BLaER1 treated with 17β-estradiol and CSF1 and Interleukin-3, amounts not matched to agents 10 nM and 100 nM (cell line): ENCODE measurements at regions not wholly inside any gene's neighbourhood (a gene's known extent, or its start where the extent isn't known, plus 50 kb on each side); places are given as distances from the start of the nearest gene placed in this dataset.

ENCODE experiments used
- H3K27ac ChIP-seq, 11 experiments: shearing (Covaris generic); formaldehyde crosslinking; 2 replicates each; pipeline ENCODE4 v1.8.1; 2022
- H3K27me3 ChIP-seq, 11 experiments: shearing (Covaris generic); formaldehyde crosslinking; 2 replicates each; pipeline ENCODE4 v1.8.1; 2022
- H3K36me3 ChIP-seq, 11 experiments: shearing (Covaris generic); formaldehyde crosslinking; 2 replicates each; pipeline ENCODE4 v1.8.1; 2022
- H3K4me1 ChIP-seq, 10 experiments: shearing (Covaris generic); formaldehyde crosslinking; 2 replicates each; pipeline ENCODE4 v1.8.1; 2022
- H3K4me2 ChIP-seq, 11 experiments: shearing (Covaris generic); formaldehyde crosslinking; 2 replicates each; pipeline ENCODE4 v1.8.1; 2022
- H3K4me3 ChIP-seq, 10 experiments: shearing (Covaris generic); formaldehyde crosslinking; 2 replicates each; pipeline ENCODE4 v1.8.1; 2022
- H3K9ac ChIP-seq, 11 experiments: shearing (Covaris generic); formaldehyde crosslinking; 2 replicates each; pipeline ENCODE4 v1.8.1; 2022
- H3K9me3 ChIP-seq, 11 experiments: shearing (Covaris generic); formaldehyde crosslinking; replicated peaks in 1 of 11; 2 replicates each; pipeline ENCODE4 v1.8.1; 2022
- H4K20me1 ChIP-seq, 11 experiments: shearing (Covaris generic); formaldehyde crosslinking; 2 replicates each; pipeline ENCODE4 v1.8.1; 2022
- Cebpa-rat ChIP-seq, 11 experiments: shearing (Covaris generic); IDR thresholded peaks; 2 replicates each; pipeline ENCODE4 v1.8.1; 2022

DNA sequence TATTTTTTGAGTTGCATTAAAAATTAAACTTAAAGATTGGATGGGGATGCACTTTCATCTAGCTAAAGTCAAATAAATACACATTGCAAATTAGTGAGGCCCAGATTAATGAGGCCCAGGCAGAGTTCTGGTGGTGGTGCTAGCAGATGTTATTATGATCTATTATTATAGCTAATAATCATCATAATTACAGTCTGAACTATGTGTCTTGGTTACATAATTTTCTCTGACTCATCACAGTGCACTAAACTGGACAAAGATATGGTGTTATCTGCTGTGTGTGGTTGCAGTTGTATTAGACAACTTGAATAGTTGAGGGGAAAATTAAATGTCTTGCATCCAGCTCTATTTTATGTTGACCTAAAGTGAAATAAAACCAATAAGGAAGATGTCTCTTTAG, 568.8 kb downstream of the TLR4 start:
- Histone ChIP-seq H3K9me3 (no peaks in the 10 kb centered on the region), H3K4me1 (no peaks in the 10 kb centered on the region), H3K4me3 (no peak overlapping the region), H3K27me3 (no peaks in the 10 kb centered on the region), H3K36me3 (no peaks in the 10 kb centered on the region), H3K4me2 (no peak overlapping the region), H4K20me1 (no peaks in the 10 kb centered on the region), H3K27ac (no peak overlapping the region), H3K9ac (no peak overlapping the region)
- no peak for TF ChIP-seq Cebpa-rat (IDR thresholded peaks at IDR 0.05)

DNA sequence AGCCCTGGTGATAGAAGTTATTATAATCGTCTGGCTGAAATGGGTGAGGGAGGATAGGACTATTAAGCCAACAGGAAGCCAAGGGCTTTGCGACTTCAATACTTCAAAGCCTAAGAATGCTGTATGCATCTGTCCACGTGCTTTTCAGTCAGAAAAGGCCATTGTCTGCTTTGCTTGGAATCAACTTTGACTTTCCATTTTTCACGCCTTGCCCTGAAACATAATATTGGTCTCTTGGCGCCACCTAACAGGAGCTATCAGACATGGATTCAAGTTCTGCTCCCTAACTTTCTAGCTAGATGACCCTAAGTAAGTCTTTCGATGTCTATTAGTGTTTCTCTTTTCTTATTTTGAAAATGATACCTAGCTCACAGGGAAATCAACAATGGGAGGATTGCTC, 572.6 kb downstream of the TLR4 start:
- Histone ChIP-seq H3K27me3 (no peaks in the 10 kb centered on the region), H3K9ac (no peak overlapping the region)

DNA sequence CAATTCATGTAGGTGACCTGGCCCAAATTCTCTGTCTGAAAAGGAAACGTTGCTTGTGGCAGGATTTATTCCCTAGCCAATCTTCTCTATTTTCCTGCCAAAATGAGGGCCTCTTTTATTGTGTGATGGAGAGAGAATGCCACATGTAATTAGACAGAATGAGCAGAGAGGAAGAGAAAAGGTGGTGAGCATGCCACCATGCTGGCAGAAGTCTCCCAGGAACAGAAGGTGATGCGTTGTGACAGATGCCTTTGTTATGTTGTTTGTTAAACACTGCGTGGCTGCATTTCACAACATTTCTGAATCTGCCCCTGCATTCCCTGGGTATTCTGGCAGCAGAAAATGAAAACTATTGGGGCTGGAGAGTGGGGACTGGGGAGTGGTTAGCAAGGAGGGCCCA, 577.6 kb downstream of the TLR4 start:
- H3K27ac ChIP-seq: no peak overlapping the region

More for the DNA sequence above, 572.6 kb downstream of the TLR4 start:
- Histone ChIP-seq H4K20me1 (no peaks in the 10 kb centered on the region), H3K27ac (no peak overlapping the region), H3K4me3 (no peak overlapping the region), H3K4me2 (no peak overlapping the region), H3K4me1 (no peaks in the 10 kb centered on the region), H3K36me3 (no peaks in the 10 kb centered on the region), H3K9me3 (no peaks in the 10 kb centered on the region)
- TF ChIP-seq Cebpa-rat (IDR thresholded peaks at IDR 0.05): no peak

DNA sequence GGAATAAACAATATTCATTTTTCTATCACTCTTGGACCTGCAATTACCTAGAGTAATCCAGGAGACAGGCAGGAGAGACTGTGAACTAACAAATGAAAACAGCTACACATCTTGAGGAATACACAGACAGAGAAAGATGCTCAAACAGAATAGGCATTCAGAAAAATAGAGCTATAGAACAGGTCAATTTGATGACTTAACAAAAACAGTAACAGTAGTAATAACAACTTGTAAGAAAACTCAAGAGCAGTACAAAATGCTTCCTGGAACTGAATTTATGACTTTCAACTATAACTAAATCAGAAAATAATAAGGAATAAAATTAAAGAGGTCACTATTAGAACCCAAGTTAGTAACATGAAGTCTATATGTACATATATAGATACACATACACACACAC, 579.3 kb downstream of the TLR4 start:
- no peaks in the 10 kb centered on the region for H3K36me3 ChIP-seq
- H3K27ac ChIP-seq: no peak overlapping the region
- peaks cover 0 to 3% (median under 1%) of the 10 kb centered on the region in 10 experiments; a peak in 4 of 20 replicates for H3K4me1 ChIP-seq
- TF ChIP-seq Cebpa-rat (IDR thresholded peaks at IDR 0.05): no peak
- no peak overlapping the region for H3K4me2 ChIP-seq
- no peaks in the 10 kb centered on the region for H4K20me1 ChIP-seq
- no peaks in the 10 kb centered on the region for H3K27me3 ChIP-seq
- H3K9ac ChIP-seq: no peak overlapping the region
- no peak overlapping the region for H3K4me3 ChIP-seq
- H3K9me3 ChIP-seq: no peaks in the 10 kb centered on the region

More for the DNA sequence above, 577.6 kb downstream of the TLR4 start:
- Histone ChIP-seq H4K20me1 (no peaks in the 10 kb centered on the region), H3K9me3 (no peaks in the 10 kb centered on the region), H3K4me3 (no peak overlapping the region), H3K4me1 (no peaks in the 10 kb centered on the region), H3K4me2 (no peak overlapping the region), H3K9ac (no peak overlapping the region), H3K36me3 (no peaks in the 10 kb centered on the region), H3K27me3 (no peaks in the 10 kb centered on the region)
- no peak for TF ChIP-seq Cebpa-rat (IDR thresholded peaks at IDR 0.05)

DNA sequence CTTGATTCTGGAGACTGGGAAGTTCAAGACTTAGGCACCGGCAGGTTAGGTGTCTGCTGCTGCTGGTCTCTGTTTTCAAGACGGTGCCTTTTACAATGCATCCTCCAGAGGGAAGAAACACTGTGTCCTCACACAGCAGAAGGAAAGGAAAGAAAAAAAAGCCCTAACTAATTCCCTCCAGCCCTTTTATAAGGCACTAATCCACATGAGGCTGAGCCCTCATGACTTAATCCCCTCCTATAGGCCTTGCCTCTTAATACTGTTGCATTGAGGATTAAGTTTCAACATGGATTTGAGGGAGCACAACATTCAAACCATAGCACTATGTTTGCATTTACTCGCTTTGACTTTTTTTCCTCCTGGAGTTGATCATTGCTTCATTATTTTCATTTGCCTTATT, 585.9 kb downstream of the TLR4 start:
- TF ChIP-seq Cebpa-rat (IDR thresholded peaks at IDR 0.05): no peak
- Histone ChIP-seq H3K4me3 (no peak overlapping the region), H3K9ac (no peak overlapping the region), H3K9me3 (no peaks in the 10 kb centered on the region), H3K27ac (no peak overlapping the region), H3K4me1 (peaks cover 0 to 13% (median 2%) of the 10 kb centered on the region in 10 experiments; a peak in 5 of 20 replicates), H3K36me3 (no peaks in the 10 kb centered on the region), H3K4me2 (no peak overlapping the region), H3K27me3 (no peaks in the 10 kb centered on the region), H4K20me1 (no peaks in the 10 kb centered on the region)

DNA sequence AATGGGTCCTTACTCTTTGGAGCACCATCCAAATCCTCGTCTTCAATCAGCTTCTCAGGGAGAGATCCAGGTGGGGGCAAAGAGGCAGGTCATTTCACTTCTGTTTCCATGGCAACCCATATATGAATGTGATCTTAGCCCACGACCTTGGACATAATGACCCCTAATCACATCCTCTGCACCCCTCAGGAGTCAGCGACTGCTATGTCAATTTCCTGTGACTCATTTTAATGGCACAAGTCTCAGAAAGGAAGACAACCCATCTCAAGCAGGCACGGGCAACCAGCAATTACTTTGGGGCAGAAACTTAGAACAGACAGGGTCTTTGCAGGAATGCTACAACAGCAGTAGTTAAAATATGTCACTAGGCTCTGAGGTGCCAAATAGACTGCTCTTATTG, 591.2 kb downstream of the TLR4 start:
- Histone ChIP-seq H3K4me1 (peaks cover 0 to 5% (median 0%) of the 10 kb centered on the region in 10 experiments; a peak in 1 of 20 replicates), H3K27me3 (no peaks in the 10 kb centered on the region), H3K9ac (no peak overlapping the region), H3K27ac (no peak overlapping the region), H3K4me2 (no peak overlapping the region), H3K36me3 (no peaks in the 10 kb centered on the region), H3K4me3 (no peak overlapping the region), H3K9me3 (no peaks in the 10 kb centered on the region), H4K20me1 (no peaks in the 10 kb centered on the region)
- no peak for TF ChIP-seq Cebpa-rat (IDR thresholded peaks at IDR 0.05)

DNA sequence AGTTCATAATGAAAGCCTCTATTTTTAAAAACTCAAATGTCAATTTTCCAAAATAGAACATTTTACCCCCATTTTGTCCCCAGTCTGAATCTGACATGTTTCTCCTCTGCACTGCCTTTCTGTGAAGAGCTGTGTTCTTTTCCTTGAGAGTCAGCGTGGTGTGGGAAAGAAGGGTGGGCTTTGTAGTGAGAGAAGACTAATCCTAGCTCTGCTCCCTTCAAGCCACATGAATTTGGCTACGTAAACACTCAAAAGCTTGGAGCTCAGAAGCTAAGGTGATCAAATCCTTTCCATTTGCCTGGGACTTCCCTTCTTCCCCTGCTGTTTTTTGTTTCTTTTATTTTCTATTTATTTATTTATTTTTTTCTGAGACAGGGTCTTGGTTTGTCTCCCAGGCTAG, 598.5 kb downstream of the TLR4 start:
- H3K4me1 ChIP-seq: peaks cover 0 to 5% (median 0%) of the 10 kb centered on the region in 10 experiments; a peak in 1 of 20 replicates
- no peak overlapping the region for H3K27ac ChIP-seq
- no peak overlapping the region for H3K4me2 ChIP-seq
- H3K9ac ChIP-seq: no peak overlapping the region
- no peak overlapping the region for H3K4me3 ChIP-seq
- TF ChIP-seq Cebpa-rat (IDR thresholded peaks at IDR 0.05): no peak
- no peaks in the 10 kb centered on the region for H4K20me1 ChIP-seq
- no peaks in the 10 kb centered on the region for H3K9me3 ChIP-seq
- no peaks in the 10 kb centered on the region for H3K27me3 ChIP-seq
- H3K36me3 ChIP-seq: no peaks in the 10 kb centered on the region

DNA sequence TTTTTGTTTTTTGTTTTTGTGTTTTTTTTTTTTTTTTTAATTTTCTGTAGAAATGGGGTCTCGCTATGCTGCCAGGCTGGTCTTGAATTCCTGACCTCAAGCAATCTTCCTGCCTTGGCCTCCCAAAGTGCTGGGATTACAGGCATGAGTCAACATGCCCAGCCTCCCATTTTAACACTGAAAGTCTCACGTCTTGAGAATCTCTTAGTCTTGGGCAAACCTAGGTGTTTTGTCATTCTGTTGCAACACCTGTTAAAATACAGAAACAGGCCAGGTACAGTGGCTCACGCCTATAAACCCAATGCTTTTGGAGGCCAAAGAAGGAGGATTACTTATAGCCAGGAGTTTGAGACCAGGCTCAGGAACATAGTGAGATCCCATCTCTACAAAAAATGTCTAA, 599.0 kb downstream of the TLR4 start:
- no peak overlapping the region for H3K9ac ChIP-seq
- no peaks in the 10 kb centered on the region for H3K27me3 ChIP-seq
- no peaks in the 10 kb centered on the region for H3K9me3 ChIP-seq
- H4K20me1 ChIP-seq: no peaks in the 10 kb centered on the region
- H3K27ac ChIP-seq: no peak overlapping the region
- H3K4me1 ChIP-seq: peaks cover 0 to 5% (median 0%) of the 10 kb centered on the region in 10 experiments; a peak in 1 of 20 replicates
- no peak overlapping the region for H3K4me3 ChIP-seq
- H3K36me3 ChIP-seq: no peaks in the 10 kb centered on the region
- no peak for TF ChIP-seq Cebpa-rat (IDR thresholded peaks at IDR 0.05)
- H3K4me2 ChIP-seq: no peak overlapping the region

DNA sequence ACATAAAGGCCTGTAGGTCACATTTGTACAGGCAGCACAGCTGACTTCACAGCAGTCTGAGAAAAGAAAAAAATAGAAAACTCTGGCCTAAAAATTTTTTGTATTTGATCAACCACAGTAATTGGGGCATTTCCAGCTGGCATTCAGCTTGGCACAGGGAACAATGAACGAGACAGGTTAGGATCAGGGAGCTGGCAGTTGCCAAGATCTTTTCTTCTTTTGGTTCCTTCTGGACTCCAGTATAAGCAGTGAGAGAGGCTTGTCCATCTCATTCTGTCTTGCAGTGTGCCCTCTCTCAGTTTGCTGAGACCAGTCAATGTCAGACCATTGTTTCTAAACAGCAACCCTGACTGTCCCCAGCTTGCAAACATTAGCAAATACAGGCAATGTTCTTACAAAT, 601.1 kb downstream of the TLR4 start:
- Histone ChIP-seq H3K4me1 (no peaks in the 10 kb centered on the region), H3K27ac (no peak overlapping the region), H3K4me3 (no peak overlapping the region), H3K36me3 (no peaks in the 10 kb centered on the region), H4K20me1 (no peaks in the 10 kb centered on the region), H3K27me3 (no peaks in the 10 kb centered on the region), H3K4me2 (no peak overlapping the region), H3K9ac (no peak overlapping the region), H3K9me3 (no peaks in the 10 kb centered on the region)
- TF ChIP-seq Cebpa-rat (IDR thresholded peaks at IDR 0.05): no peak

DNA sequence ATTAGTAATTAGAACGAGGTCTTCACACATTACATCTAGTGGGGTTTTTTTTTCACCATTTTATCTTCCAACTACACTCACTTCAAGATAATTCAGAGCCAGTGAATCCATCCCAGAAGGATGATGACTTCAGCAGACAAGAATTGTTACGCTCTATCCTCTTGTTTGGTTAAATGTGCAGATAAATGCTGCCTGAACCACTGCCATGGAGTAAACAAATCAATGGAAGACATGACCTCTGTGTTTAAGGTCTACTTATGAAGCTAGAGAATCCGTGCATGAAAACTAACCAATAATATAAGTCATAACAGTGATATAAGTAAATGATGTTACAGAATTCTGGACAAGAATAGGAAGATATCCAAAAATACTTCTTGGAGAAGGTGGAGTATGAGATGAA, 602.6 kb downstream of the TLR4 start:
- Histone ChIP-seq H4K20me1 (no peaks in the 10 kb centered on the region), H3K36me3 (no peaks in the 10 kb centered on the region), H3K9me3 (no peaks in the 10 kb centered on the region), H3K27me3 (no peaks in the 10 kb centered on the region), H3K4me2 (no peak overlapping the region), H3K27ac (no peak overlapping the region), H3K4me3 (no peak overlapping the region), H3K4me1 (no peaks in the 10 kb centered on the region), H3K9ac (no peak overlapping the region)
- TF ChIP-seq Cebpa-rat (IDR thresholded peaks at IDR 0.05): no peak
